ENCODE measurements at regions not wholly inside any gene's neighbourhood (a gene's known extent, or its start where the extent isn't known, plus 50 kb on each side); places are given as distances from the start of the nearest gene placed in this dataset.

- Histone ChIP-seq H2AFZ (ENCODE audit: low read depth) (no peak overlapping the region), H3K79me2 (ENCODE audit: insufficient read depth) (no peaks in the 10 kb centered on the region), H3K4me2 (no peak overlapping the region), H3K36me3 (replicated peaks in 1 of 2; ENCODE audit: control insufficient read depth in 1 of 2, insufficient read depth in 2 of 2, low read length in 1 of 2) (no peaks in the 10 kb centered on the region), H3K4me1 (ENCODE audit: control insufficient read depth in 1 of 2, insufficient read depth in 2 of 2, low read depth in 1 of 2, low read length in 1 of 2) (no peaks in the 10 kb centered on the region), H3F3A (replicated peaks; ENCODE audit: insufficient read depth) (no peaks in the 10 kb centered on the region), H3K9ac (no peak overlapping the region), H4K20me1 (ENCODE audit: insufficient read depth) (no peaks in the 10 kb centered on the region), H3K4me3 (ENCODE audit: low read depth in 2 of 2, low read length in 1 of 2) (no peak overlapping the region), H3K9me3 (no peaks in the 10 kb centered on the region), H3K27me3 (ENCODE audit: insufficient read depth) (no peaks in the 10 kb centered on the region), H3K27ac (ENCODE audit: low read depth in 2 of 2, low read length in 1 of 2) (no peak overlapping the region), H3K9me2 (no peaks in the 10 kb centered on the region)
- no peak for DNase-seq
- ChIA-PET CTCF (no interaction called here), POLR2A (no interaction called here)
- TF ChIP-seq, protein P1, sequence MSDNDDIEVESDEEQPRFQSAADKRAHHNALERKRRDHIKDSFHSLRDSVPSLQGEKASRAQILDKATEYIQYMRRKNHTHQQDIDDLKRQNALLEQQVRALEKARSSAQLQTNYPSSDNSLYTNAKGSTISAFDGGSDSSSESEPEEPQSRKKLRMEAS (IDR thresholded peaks at IDR 0.05; ENCODE audit: low read depth): no peak
- 35% methylated on average over 4 of the region's 4 CpGs for whole genome bisulfite sequencing (ENCODE audit: low lambda C conversion rate)
Observed at GRCh38 chr20:60764328-60764727, 487.7 kb upstream of the CDH4 start.

DNA sequence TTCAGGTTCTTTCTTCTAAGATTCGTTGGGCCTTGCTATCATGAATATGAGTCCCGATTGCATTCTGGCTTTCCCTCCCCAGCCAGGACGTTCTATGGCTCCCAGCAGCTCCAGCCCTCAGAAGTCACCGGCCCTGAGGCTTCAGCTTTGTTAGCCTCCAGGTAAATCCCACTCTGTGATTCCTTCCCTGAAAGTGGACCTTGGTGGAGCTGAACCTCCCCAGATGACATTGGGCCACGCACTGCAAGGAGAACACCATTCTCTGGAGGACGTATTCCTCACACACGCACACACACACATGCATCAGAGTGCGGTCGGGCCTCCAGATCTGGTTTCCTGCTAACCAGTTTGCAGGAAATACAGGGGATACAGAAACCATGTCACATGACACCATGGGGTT lies 487.3 kb upstream of the CDH4 start:
- Histone ChIP-seq H2AFZ (ENCODE audit: low read depth) (no peak overlapping the region), H3K9ac (no peak overlapping the region), H3K36me3 (replicated peaks in 1 of 2; ENCODE audit: control insufficient read depth in 1 of 2, insufficient read depth in 2 of 2, low read length in 1 of 2) (no peaks in the 10 kb centered on the region), H3K4me1 (ENCODE audit: control insufficient read depth in 1 of 2, insufficient read depth in 2 of 2, low read depth in 1 of 2, low read length in 1 of 2) (no peaks in the 10 kb centered on the region), H3K27ac (ENCODE audit: low read depth in 2 of 2, low read length in 1 of 2) (no peak overlapping the region), H3K4me2 (no peak overlapping the region), H4K20me1 (ENCODE audit: insufficient read depth) (no peaks in the 10 kb centered on the region), H3K4me3 (ENCODE audit: low read depth in 2 of 2, low read length in 1 of 2) (no peak overlapping the region), H3F3A (replicated peaks; ENCODE audit: insufficient read depth) (no peaks in the 10 kb centered on the region), H3K79me2 (ENCODE audit: insufficient read depth) (no peaks in the 10 kb centered on the region), H3K27me3 (ENCODE audit: insufficient read depth) (no peaks in the 10 kb centered on the region), H3K9me3 (no peaks in the 10 kb centered on the region; the same call in 1 of the 2 replicates), H3K9me2 (no peaks in the 10 kb centered on the region)
- ChIA-PET CTCF (no interaction called here), POLR2A (no interaction called here)
- DNase-seq: no peak
- 46% methylated on average over 9 of the region's 9 CpGs for WGBS (ENCODE audit: low lambda C conversion rate)
- TF ChIP-seq GABPA (IDR thresholded peaks at IDR 0.05; ENCODE audit: low read depth) (no peak), RCOR1 (IDR thresholded peaks at IDR 0.05; ENCODE audit: low read length) (no peak), YY1 (IDR thresholded peaks at IDR 0.05; ENCODE audit: low read depth) (no peak), ZBTB33 (IDR thresholded peaks at IDR 0.05; ENCODE audit: borderline replicate concordance, low read depth) (no peak), SMC3 (IDR thresholded peaks at IDR 0.05; ENCODE audit: low read depth, low read length) (no peak), TCF12 (IDR thresholded peaks at IDR 0.05) (no peak), EP300 (IDR thresholded peaks at IDR 0.05; ENCODE audit: borderline replicate concordance in 1 of 2, low read depth in 1 of 2, low read length in 1 of 2) (no peak), ELF1 (IDR thresholded peaks at IDR 0.05) (no peak), SIN3A (IDR thresholded peaks at IDR 0.05; ENCODE audit: borderline replicate concordance, low read depth, low read length) (no peak), MXI1 (IDR thresholded peaks at IDR 0.05; ENCODE audit: low read depth, low read length) (no peak), TEAD4 (IDR thresholded peaks at IDR 0.05; ENCODE audit: borderline replicate concordance, insufficient read depth) (no peak), RFX5 (IDR thresholded peaks at IDR 0.05; ENCODE audit: low read length) (no peak), USF2 (IDR thresholded peaks at IDR 0.05; ENCODE audit: borderline replicate concordance, low read depth, low read length) (no peak), GATA2 (CRISPR knock-in tag; IDR thresholded peaks at IDR 0.05) (no peak), NFIC (IDR thresholded peaks at IDR 0.05; ENCODE audit: borderline replicate concordance) (no peak)

Data from SK-N-SH (cell line).